Upper lobe of right lung (tissue), 1 donor: ENCODE measurements at regions not wholly inside any gene's neighbourhood (a gene's known extent, or its start where the extent isn't known, plus 50 kb on each side); places are given as distances from the start of the nearest gene placed in this dataset.

Source experiments
- ATAC-seq: fragments of 200-7000 bp; cut with Tn5 transposase; one replicate; pipeline ENCODE4 v1.9.1; 2020; ENCODE audit warnings: mild to moderate bottlenecking, moderate library complexity
- DNase-seq: peaks from one replicate; pipeline ENCODE4 v3.0.0-alpha.2; 2020
- H3K27ac ChIP-seq: fragments of 200-600 bp; one replicate; pipeline ENCODE4 v1.8.0; 2022
- H3K27me3 ChIP-seq: fragments of 200-600 bp; one replicate; pipeline ENCODE4 v1.8.0; 2022; ENCODE audit warnings: mild to moderate bottlenecking
- H3K36me3 ChIP-seq: fragments of 200-600 bp; one replicate; pipeline ENCODE4 v1.8.0; 2022
- H3K4me1 ChIP-seq: fragments of 200-600 bp; one replicate; pipeline ENCODE4 v1.8.0; 2022
- H3K4me3 ChIP-seq: fragments of 200-600 bp; one replicate; pipeline ENCODE4 v1.8.0; 2022; ENCODE audit warnings: mild to moderate bottlenecking
- H3K9me3 ChIP-seq: fragments of 200-600 bp; one replicate; pipeline ENCODE4 v1.8.0; 2022
- intact Hi-C: fragments of 100-400 bp; cut with DNase I; formaldehyde crosslinking; loops from one replicate; pipeline ENCODE4 v1.11.0; 2022
- TF ChIP-seq, protein P1 (sequence below): fragments of 200-600 bp; IDR thresholded peaks from one replicate; pipeline ENCODE4 v1.8.0; 2022; ENCODE audit warnings: antibody characterized with exemption
- donor health status: DM: no; HTN: yes; CAD: no; lungs with severe emphysema.

DNA sequence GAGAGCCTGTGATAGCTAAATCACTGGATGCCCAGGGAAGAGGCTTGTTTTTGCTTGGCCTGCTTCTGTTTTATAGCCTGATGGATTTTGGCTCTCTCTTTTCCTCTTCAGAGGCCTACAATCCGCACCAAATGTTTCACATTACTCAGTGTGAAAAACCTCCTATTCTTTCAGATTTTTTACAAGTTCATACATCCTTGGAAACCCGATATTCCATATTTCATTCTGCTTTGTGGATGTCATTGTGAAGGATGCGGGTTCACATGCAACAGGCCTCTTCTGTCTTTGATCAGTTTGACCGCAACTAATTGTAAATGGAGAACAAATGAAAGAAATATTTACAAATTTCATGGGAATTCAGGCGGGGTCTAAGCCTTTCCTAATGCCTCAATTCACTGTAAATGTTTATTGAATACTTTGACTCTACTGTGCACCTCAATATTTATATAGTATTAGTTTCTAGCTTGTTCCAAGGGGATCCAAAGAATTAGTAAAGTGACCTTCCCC, 269.9 kb downstream of the DMRT2 start:
- Histone ChIP-seq H3K27me3 (no peaks in the 10 kb centered on the region), H3K4me3 (no peak overlapping the region), H3K27ac (no peak overlapping the region), H3K4me1 (no peaks in the 10 kb centered on the region), H3K9me3 (no peaks in the 10 kb centered on the region), H3K36me3 (no peaks in the 10 kb centered on the region)
- ATAC-seq, result no peak
- DNase-seq, result no peak
- TF ChIP-seq, protein P1, sequence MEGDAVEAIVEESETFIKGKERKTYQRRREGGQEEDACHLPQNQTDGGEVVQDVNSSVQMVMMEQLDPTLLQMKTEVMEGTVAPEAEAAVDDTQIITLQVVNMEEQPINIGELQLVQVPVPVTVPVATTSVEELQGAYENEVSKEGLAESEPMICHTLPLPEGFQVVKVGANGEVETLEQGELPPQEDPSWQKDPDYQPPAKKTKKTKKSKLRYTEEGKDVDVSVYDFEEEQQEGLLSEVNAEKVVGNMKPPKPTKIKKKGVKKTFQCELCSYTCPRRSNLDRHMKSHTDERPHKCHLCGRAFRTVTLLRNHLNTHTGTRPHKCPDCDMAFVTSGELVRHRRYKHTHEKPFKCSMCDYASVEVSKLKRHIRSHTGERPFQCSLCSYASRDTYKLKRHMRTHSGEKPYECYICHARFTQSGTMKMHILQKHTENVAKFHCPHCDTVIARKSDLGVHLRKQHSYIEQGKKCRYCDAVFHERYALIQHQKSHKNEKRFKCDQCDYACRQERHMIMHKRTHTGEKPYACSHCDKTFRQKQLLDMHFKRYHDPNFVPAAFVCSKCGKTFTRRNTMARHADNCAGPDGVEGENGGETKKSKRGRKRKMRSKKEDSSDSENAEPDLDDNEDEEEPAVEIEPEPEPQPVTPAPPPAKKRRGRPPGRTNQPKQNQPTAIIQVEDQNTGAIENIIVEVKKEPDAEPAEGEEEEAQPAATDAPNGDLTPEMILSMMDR, result no peak
- intact Hi-C loops, result no loop called here

DNA sequence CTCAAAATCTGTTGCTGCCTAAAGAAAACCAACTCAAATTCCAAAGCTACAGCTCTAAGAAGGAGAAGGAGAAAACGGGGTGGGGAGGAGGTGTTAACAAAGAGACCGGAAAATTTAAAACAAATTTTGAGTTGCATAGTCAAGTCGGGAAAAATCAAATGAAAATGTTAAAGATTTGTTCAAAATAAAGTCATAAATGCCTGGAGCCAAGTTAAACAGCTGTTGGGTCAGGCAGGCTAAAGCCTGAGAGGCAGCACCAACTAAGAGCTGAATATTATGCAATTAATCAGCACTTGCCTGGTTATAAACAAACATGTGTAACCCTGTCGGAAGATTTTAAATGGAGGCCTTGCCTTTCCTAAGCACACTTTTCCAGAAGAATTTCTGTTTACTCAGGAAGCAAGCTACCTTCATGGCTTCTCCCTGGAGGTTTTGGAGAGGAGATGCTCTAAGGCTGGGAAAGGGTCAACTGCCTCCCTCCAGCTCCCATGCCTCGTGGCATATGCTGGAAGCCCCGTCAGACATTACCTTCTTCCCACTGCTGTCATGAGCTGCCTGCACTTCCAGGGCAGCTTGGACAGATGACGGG, 270.5 kb downstream of the DMRT2 start:
- DNase-seq, result no peak
- H3K27me3 ChIP-seq, result no peaks in the 10 kb centered on the region
- H3K4me3 ChIP-seq, result no peak overlapping the region
- H3K9me3 ChIP-seq, result no peaks in the 10 kb centered on the region
- H3K4me1 ChIP-seq, result no peaks in the 10 kb centered on the region
- TF ChIP-seq, protein P1, result no peak
- intact Hi-C loops, result no loop called here
- H3K27ac ChIP-seq, result no peak overlapping the region
- ATAC-seq, result peak; percentile 64
- H3K36me3 ChIP-seq, result no peaks in the 10 kb centered on the region

DNA sequence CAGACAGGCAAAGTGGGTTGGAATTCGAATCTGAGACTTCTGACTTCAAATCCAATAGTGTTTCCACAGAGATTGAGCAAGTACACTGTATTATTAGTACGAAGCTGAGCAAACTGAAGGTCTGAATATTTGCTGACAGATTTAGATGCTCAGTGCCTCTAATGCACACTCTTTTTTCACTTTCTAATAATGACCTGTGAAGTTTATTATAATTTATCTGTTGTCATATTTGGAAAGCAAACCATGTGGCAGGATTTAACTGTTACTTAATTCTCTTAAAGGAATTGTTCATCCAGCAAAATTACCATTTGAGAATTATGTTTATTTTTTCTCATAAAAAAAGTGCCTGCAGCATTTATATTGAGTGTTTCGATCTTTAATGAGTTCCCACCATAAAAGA, 277.3 kb downstream of the DMRT2 start:
- ATAC-seq, result no peak
- no peaks in the 10 kb centered on the region for H3K4me1 ChIP-seq
- intact Hi-C loops, result no loop called here
- H3K9me3 ChIP-seq, result no peaks in the 10 kb centered on the region
- DNase-seq, result no peak
- TF ChIP-seq, protein P1, result no peak
- H3K36me3 ChIP-seq, result no peaks in the 10 kb centered on the region
- H3K4me3 ChIP-seq, result no peak overlapping the region
- no peaks in the 10 kb centered on the region for H3K27me3 ChIP-seq
- no peak overlapping the region for H3K27ac ChIP-seq

DNA sequence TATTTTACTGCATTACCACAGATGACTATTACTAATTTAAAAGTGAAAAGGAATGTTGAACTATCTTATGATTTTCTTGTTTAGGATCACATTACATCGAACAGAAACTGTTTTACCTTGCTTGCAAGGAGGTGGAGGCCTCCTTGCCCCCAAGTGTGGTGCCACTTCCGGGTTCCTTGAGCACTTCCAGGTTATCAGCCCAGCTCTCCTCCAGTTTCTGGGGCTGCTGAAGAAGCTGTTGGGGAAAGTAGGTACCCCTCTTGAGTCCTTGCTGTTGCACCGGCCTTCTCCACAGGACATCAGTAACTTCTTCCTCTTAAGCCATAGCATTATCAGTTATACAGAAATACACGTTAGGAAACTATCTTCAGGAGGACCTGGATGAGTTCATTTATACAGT, 278.2 kb downstream of the DMRT2 start:
- ATAC-seq (no peak), DNase-seq (no peak)
- Histone ChIP-seq H3K4me1 (no peaks in the 10 kb centered on the region), H3K27ac (no peak overlapping the region), H3K4me3 (no peak overlapping the region), H3K9me3 (no peaks in the 10 kb centered on the region), H3K27me3 (no peaks in the 10 kb centered on the region), H3K36me3 (no peaks in the 10 kb centered on the region)
- TF ChIP-seq, protein P1, result no peak
- intact Hi-C loops, result no loop called here

DNA sequence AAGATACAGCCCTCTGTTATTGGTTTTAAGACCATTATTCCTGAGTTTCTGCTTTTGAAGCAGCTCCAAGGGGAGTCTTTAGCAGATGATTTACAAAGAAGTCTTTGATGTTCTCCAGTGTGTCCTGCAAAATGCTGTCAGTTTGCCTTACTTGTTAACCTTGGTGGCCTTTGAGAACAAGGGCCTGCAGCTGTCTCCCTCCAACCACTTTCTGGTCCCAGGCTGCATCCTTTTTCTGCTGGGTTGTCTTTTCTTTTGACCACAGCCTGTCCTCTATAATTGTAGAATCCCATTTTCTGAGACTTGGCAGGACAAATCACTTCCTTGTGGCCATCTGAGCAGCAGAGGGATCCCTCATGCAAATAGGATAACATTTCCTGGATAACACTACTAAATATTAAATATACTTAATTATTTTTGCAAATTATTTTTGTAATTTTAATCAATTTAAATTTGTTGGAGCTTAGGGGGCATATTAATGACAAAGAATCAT, 281.4 kb downstream of the DMRT2 start:
- intact Hi-C loops, result no loop called here

More for the DNA sequence above, 281.4 kb downstream of the DMRT2 start:
- Histone ChIP-seq H3K36me3 (no peaks in the 10 kb centered on the region), H3K27me3 (no peaks in the 10 kb centered on the region), H3K4me3 (no peak overlapping the region), H3K4me1 (no peaks in the 10 kb centered on the region), H3K9me3 (no peaks in the 10 kb centered on the region), H3K27ac (no peak overlapping the region)
- TF ChIP-seq, protein P1, result no peak
- DNase-seq, result no peak
- no peak for ATAC-seq
